ENCODE measurements at regions not wholly inside any gene's neighbourhood (a gene's known extent, or its start where the extent isn't known, plus 50 kb on each side); places are given as distances from the start of the nearest gene placed in this dataset.
"Not testable (repeated sequence)": the region's sequence is repeated elsewhere in the genome, so short reads cannot be mapped to it uniquely, and the experiment has no call there.

DNA sequence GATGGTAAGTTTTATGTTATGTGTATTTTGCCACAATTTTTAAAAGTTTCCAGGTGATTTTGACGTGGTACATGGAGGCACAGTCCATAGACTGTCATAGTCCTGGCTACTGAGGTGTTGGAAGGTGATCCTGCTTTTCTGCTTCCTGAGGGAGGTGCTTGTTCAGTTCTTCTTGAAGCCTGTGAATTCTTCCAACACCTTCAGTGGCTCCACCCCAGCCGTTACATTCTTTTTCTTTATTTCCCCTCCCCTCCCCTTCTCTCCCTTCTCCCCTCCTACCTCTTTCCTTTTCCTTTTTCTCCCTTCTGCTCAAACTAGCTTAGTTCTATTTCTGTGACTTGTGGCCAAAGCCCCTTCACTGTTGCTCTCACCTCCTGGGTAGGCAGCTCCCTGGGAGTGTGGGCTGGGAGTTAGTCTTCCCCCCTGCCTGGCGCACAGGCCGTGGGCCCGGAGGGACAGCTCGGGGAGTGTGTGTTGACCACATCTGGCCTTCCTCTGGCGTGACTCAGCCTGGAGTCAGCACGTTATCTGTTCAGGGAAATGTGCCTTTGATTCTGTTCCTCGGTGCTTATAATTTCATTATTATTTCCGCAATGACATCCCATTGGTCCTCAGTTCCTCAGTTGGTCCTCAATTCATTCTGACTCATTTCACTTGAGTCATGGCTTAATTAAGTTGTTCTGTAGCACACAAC, 566.2 kb downstream of the TBC1D22A start:
- DNase-seq = no peak

DNA sequence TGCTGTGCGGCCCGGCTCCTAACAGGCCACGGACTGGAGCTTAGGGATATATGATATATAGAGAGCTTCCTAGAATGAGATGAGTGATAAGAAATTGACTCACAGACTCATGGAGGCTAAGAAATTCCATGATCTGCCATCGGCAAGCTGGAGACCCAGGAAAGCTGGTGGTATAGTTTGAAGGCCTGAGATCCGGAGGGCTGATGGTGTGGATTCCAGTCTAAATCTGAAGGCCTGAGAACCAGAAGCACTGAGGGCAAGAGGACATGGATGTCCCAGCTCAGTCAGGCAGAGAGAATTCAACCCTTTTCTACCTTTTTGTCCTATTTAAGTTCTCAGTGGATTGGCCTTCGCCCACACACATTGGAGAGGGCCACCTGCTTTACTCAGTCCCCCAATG, 564.8 kb downstream of the TBC1D22A start:
- no peak for DNase-seq

DNA sequence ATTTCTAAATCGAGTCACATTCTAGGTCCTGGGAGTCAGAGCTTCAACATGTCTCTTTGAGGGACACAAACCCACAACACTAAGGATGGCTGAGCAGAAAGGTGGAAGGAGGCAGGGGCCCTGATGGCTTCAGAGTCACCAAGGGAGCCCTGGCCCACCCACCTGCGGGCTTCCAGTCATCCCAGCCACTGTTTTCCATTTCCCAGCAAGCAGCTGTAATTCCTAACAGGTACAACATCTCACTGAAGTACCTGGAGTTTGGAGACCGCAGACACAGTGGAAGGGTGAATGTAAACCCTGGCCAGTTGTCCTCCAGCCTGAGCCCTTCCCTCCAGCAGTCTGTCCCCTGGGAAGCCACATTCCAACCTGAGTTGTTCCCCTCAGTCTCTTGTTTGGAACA, 562.8 kb downstream of the TBC1D22A start:
- DNase-seq = no peak

DNA sequence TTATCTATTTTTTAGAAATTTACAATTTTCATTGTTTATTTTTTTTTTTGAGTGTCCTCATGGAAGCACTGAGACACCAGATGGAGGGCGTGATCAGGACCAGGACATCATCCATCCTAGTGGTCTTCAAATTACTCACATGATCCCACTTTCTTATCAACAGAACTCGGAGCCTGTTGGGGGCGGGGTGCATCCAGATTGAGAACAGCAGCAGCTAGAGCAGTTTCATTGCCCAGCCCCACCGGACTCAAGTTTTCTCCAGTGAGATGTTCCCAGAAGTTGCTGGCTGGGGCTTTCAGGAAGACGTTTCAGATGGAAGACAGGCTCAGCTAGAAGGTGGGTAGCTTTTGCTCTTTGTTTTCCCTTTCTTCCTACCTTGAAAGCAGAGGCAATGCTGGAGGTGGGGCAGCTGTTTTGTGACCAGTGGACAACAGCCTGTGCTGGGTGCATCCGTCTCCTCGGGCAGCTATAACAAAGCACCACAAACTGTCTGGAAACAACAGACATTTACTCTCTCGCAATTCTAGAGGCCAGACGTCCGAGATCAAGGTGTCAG, 562.1 kb downstream of the TBC1D22A start:
- DNase-seq = no peak

DNA sequence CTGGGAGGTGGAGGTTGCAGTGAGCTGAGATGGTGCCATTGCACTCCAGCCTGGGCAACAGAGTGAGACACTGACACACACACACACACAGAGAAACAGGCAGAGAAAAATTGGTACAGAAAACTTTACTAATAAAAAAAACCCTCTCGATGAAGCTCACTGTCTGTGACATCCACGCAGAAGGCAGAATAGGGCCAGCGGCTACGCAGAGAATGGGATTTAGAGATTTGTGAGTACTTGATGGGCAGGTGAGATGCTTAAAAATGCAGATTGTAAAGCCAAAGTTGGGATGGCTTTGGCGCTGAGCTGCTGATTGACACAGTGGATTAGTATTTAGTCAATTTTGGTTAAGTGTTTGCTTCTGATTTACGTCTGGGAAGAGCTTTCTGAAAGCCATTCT, 561.1 kb downstream of the TBC1D22A start:
- DNase-seq = no peak

DNA sequence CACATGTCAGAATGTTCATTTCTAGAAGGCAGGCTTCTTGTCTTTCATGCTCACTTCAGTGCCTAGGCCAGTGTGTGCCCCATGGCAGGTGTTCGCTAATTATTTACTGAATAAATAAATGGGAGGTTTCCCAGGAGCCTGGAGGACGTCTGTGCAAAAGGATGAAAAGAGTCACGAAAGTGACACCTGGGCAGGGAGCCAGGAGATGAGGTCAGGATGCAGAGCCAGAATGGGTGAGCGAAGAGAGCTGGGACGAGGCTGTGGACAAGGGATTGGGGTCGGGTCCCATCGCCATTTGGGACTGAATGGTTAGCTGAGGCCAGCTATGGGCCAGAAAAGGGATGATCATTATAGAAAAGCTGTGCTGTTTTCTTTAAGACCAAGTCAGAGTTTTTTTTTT, 560.4 kb downstream of the TBC1D22A start:
- no peak for DNase-seq

DNA sequence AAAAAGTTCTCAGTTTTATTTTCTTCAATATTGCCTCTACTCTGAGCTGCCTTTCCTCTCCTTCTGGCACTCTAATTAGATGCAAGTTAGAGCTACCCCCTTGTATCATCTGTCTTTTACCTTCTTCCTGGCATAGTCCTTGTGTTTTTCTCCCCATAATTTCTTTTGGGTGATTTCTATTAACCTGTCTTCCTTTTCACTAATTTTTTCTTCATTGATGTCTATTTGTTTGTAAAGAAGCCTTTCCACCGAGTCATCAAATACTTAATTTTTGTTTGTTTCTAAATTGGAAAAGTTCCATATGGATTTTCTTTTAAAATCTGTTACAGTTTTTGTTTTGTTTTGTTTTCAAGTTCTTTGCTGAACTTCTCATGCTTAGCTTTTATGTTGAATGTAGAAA, 558.1 kb downstream of the TBC1D22A start:
- DNase-seq = no peak

DNA sequence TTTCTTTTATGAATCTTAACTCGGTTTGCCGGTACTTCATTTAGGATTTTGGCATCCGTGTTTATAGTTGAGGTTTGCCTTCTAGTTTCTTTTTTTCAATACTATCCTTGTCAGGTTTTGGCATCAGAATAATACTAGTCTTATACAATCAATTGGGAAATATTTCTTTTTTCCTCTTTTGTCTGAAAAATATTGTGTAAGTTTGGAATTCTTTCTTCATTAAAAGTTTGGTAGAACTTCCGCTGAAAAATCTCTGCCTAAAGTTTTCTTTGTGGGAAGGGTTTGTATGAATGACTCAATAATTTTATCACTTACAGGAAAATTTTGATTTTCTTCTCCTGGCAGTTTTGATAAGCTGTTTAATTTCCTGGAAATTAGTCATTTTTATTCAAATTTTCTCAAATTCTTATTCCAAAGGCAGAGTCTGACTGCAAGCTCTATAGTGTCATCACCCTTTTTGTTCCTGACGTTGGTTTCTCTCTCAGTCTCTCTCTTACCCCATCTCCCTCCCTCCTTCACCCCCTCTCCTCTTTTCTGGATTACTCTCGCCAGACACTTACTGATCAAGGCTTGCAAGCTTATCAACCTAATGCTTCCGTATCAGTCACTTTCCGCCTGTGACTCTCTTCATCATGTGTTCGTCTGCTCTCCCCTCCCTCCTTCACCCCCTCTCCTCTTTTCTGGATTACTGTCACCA, 555.7 kb downstream of the TBC1D22A start:
- DNase-seq = no peak

DNA sequence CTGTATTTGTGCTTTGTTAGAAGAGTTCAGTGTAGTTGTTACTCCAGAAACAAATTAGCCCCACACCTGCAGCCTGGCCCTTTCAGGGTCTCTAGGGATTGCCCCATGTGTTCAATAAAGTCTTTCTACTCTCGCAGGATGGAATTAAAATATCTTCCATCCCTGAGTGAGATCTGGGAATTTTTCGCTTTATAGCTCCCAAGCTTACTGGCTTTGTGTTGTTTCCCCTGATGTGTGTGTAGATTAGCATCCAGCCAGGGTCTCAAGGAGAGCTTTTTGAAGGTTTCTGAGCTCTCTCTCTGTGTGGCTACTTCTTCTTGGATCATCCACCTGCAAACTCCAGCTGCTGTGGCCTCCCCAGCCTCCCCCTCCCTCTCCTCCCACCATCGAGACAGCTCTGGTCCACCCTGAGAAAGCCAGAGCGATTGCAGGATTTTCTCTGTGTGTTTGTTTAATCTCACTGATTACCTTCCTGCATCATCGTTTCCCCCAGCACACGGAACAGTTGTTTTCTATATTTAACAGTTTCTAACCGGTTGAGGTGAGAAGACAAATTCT, 553.5 kb downstream of the TBC1D22A start:
- DNase-seq = no peak

DNA sequence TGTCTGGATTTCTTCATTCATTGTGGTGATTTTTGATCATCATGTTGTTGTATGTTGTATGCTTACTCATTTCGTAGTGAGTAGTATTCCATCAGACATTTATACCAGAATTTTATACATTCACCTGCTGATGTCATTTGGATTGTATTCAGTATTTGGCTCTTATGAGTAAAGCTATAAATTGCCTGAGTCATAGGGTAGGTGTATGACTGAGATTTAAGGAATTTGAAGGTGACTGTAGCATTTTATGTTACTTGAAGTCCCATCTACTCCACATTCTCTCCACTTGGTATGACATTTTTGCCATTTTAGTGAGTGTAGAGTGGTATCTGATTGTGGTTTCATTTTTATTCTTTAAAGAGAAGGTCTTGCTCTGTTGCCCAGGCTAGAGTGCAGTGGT, 548.2 kb downstream of the TBC1D22A start:
- no peak for DNase-seq

DNA sequence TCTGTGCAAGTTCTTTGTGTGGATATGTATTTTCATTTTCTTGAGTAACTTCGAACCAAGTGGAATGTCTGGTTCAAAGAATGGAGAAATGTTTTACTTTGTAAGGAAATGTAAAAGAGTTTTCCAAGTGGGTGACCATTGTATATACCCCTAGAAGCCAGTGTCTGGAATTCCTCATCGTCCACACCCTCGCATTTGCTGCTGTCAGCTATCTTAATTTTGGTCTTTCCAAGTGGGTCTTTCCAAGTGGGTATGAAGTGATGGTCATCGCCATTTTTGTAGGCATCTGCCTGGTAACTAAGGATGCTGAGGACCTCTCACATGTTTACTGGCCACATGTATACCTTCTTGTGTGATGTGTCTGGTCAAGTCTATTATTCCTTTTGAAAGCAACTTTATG, 547.5 kb downstream of the TBC1D22A start:
- no peak for DNase-seq

DNA sequence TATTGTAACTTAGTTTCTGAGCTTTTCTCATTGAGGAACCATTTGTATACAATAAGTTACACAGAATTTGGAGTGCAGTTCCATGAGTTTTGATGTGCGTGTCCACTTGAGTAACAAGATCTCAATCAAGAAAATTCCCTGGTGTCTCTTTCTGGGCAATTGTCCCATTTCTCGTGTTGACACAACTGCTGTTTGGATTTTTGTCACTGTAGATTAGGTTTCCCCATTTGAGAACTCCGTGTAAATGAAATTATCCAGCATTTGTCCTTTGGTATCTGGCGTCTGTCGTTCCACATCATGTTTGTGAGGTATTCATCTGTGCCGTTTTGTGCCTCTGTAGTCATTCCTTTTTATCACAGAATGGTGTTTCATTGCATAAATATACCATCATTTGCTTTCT, 547.0 kb downstream of the TBC1D22A start:
- no peak for DNase-seq

DNA sequence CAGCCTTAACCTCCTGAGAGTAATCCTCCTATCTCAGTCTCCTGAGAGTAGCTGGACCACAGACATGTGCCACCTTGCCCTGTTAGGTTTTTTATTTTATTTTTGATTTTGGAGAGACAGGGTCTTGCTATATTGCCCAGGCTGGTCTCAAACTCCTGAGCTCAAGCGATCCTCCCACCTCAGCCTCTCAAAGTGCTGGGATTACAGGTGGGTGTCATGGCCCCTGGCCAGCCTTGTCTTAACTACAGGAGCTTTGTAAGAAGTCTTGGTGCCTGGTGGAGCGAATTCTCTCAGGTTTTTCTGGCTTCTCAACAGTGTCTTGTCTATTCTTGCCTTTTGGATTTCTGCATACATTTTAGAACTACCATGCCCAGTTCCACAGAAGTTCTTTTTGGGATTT, 546.4 kb downstream of the TBC1D22A start:
- DNase-seq = no peak

DNA sequence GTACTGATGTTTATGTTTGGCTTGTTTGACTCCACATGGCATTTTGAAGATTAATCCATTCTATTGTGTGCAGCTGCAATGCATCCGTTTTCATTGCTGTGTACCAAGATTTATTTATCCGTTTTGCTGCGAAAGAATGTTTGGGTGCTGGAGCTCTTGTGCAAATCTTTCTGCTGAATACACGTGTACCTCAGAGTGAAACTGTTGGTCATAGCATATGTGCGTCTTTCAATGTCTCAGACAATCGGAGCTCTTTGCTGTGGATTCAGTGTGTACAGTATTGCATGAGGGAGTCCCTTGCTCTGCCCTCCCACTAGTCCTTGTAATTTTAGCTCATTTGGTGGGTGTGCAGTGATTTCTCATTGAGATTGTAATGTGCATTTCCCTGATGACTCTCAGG, 545.4 kb downstream of the TBC1D22A start:
- DNase-seq = no peak

DNA sequence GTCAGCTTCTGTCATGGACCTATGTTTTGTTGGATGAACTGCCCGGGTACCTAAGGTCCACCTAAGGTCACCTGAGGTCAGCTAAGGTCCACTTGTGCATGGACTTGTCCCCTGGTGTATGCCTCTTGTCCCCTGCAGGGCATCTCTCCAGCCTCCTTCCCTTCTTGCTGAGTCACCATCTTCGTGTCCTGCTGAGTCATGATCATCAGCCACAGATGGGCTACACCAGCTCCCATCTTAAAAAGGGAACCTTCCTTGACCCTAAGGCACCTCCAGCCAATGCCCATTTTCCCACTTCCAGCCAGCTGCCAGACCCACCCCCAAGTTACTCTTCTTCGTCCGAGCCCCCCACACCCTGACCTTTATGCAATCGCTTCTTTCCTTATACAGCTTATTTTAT, 544.9 kb downstream of the TBC1D22A start:
- DNase-seq = no peak

DNA sequence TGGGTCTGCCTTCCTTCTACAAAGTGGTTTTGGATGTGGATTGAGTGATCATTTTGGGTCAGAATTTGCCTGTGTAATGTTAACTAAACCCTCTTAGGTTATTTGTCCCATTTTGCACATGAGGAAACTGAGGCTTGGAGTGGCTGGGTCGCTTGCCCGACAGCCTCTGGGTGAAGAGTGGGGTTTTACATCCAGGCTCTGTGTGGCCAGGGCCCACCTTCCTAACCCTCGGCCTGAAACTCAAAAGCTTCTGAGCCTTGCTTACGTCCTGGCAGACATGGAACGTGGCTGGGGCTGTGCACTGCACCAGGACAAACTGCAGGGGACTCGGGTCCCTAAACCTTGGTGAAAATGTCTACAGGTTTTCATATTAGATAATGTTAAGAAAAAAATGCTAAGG, 542.4 kb downstream of the TBC1D22A start:
- DNase-seq = no peak

DNA sequence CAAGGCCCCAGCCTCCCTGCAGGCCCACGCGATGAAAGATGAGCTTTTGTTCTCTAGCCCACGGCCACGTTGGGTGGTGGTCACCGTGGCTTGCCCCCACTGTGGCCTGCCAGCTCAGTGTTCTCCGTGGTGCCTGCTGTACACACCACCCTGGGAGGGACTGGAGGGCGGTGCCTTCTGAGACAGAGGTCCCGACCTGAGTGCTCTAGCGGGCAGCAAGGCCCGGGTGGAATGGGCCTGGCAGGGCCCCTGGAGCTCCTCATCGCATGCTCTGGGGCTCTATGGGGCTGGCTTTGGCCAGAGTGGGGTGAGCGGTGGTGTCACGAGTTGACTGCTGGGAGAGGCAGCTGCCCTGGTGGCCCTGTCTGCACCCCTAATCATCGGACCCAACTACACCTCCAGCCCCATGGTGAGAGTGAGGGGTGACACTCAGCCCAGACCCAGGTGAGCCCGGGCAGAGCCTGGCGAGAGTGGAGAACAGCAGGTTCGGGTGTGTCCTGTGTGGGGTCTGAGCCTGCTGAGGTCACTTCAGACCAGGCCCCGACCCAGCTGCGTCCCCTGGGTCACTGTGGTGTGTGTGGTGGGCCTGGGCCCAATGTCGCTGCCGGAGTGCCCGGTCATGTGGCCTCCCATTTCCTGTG, 541.9 kb downstream of the TBC1D22A start:
- no peak for DNase-seq

DNA sequence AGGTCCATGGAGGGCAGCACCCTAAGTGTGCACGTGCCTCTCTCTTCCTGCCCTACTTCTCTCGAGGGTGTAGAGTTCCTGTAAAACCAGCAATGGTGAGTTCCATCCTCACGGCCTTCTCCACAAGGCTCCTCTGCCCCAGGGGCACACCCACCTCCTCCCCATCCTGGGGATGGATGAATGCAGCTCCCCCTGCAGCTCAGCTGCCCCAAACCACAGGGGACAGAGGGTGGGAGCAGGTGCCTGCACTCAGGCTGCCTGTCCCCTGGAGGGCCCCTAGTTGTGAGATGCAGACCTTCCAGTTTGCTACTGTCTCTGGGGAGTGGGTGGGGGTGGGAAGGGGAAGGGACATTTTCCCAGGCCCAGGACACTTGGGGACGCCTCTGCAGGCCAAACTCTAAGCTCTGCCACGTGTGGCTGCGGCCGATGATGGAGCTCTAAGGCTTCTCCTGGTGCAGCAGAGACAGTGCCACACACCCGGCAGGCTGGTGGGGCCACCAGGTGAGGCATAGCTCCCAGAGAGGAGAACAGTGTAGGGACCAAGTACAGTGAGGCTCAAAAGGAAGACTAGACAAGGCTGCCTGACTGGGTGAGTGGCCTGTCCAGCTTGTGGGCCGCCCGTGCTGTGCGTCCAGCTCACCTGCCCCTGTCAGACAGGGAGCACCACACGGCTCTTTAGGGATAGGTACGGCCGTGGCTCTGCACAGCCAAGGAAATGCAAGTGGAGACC, 540.9 kb downstream of the TBC1D22A start:
- no peak for DNase-seq

DNA sequence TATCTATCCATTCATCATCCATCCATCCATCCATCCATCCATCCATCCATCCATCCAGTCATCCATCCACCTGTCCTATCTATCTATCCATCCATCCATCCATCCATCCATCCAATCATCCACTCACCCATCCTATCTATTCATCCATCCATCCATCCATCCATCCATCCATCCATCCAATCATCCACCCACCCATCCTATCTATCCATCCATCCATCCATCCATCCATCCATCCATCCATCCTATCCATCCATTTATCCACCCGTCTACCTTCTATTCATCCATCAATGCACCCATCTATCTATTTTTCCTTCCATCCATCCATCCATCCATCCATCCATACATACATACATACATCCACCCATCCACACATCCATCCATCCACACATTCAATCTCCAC, 540.1 kb downstream of the TBC1D22A start:
- not testable (repeated sequence) for DNase-seq

DNA sequence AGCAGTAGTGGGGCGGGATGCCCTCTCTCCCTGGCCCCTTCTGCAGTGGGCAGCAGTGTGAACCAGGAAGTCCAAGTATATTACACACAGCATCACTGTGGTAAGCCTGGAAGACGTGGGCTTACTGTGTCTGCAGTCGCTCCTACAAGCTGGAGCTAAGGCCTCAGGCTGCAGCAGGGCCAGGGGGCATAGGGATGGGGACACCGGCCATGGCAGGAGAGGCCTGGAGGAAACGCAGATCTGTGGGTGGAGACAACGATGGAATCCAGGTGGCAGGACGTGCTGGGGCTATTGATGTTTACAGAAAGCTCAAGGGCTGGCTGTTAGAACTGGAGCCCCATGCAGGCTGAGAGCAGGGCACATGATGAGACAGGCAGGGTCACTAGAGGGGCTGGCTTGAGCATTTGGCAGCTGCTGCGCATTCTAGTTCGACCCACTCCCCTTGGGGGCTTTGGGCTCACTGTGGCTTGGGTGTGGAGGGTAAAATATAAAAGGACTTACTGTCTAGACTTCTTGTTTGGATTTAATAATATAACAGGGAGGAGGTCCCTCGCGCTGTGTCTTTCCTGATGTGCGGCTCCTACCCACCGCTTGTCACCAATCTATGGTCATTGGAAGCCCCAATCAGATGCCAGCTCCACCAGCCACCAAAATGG, 539.5 kb downstream of the TBC1D22A start:
- DNase-seq = no peak

DNA sequence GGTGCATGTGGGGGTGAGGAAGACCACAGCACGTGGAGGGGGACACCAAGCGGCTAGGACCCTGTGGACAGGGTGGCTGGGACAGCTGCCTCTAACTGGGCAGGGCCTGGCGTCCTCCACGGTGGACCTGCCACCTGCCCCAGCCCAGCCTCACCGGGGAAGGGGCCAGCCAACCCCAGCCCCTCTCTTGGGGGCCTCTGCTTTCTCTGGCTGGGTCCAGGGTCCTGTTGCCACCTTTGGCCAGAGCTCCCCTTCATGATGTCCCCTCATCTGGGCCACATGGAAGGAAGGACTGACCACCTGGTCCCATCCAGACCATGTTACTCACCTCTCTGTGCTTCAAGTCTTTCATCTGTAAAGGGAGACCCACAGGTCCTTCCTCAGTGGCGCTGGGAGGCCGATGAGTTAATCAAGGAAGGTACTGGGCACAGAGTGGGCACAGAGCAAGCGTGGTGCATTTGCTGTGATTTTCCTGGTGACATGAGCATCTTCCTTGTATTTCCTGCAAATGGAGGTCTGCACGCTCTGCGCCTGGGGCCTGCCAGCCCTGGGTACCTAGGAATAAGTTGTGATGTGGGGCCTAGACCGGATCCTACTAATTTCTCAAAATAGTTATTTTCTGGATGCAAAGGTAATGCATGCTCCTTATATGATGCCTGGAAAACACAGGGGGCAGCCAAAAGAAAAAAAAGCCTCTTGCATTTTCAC, 538.4 kb downstream of the TBC1D22A start:
- DNase-seq = no peak
